ENCODE measurements at regions not wholly inside any gene's neighbourhood (a gene's known extent, or its start where the extent isn't known, plus 50 kb on each side); places are given as distances from the start of the nearest gene placed in this dataset.

GRCh38 chr10:60687679-60688078 lies 90.6 kb upstream of the CDK1 start:
- no peak overlapping the region for H2AFZ ChIP-seq (ENCODE audit: low read length)
- H3K27ac ChIP-seq (ENCODE audit: low read depth, low read length, poor library complexity, severe bottlenecking), result no peak overlapping the region
- no peaks in the 10 kb centered on the region for H3K9me2 ChIP-seq (ENCODE audit: low read depth, low read length)
- no peaks in the 10 kb centered on the region for H3K36me3 ChIP-seq (ENCODE audit: insufficient read depth, low read length)
- H3K4me2 ChIP-seq (ENCODE audit: low read length), result no peak overlapping the region
- no peaks in the 10 kb centered on the region for H3K4me1 ChIP-seq (ENCODE audit: insufficient read depth, low read length, severe bottlenecking)
- H3K9me3 ChIP-seq (ENCODE audit: low read length), result no peaks in the 10 kb centered on the region
- H4K20me1 ChIP-seq (ENCODE audit: insufficient read depth, low read length), result no peaks in the 10 kb centered on the region
- H3K4me3 ChIP-seq (ENCODE audit: low read depth, low read length, poor library complexity, severe bottlenecking), result no peak overlapping the region
- H3K9ac ChIP-seq (ENCODE audit: low read length), result no peak overlapping the region
- H3K27me3 ChIP-seq (ENCODE audit: insufficient read depth, low read length), result no peaks in the 10 kb centered on the region
- no peaks in the 10 kb centered on the region for H3F3A ChIP-seq (ENCODE audit: insufficient read depth, low read length)
- no peaks in the 10 kb centered on the region for H3K79me2 ChIP-seq (ENCODE audit: insufficient read depth, low read length)
- TF ChIP-seq CTCF (IDR thresholded peaks at IDR 0.05; ENCODE audit: low read length) (no peak), EZH2 (IDR thresholded peaks at IDR 0.05; ENCODE audit: borderline replicate concordance, low read length) (no peak)

DNA sequence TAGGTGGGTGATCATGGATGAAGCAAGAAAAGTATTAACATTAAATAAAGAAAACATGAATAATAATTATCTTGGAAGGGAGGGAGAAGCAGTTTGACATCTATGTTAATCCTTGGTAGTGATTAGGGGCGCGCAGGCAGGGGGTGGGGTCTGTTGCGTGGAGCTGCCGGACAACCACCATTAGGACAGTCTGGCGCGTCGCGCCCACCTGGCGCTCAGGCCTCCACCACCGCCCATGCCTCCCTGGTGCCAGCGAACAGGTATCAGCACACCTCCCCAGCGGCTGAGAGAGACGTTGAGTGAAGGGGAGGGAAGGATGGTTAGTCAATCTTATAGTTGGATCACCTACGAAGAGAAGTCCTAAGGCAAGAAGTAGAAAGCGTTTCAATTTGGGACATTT lies 94.2 kb upstream of the CDK1 start:
- Histone ChIP-seq H2AFZ (ENCODE audit: low read length) (no peak overlapping the region), H3K9me2 (ENCODE audit: low read depth, low read length) (no peaks in the 10 kb centered on the region), H3K27ac (ENCODE audit: low read depth, low read length, poor library complexity, severe bottlenecking) (no peak overlapping the region), H3F3A (ENCODE audit: insufficient read depth, low read length) (no peaks in the 10 kb centered on the region), H3K4me3 (ENCODE audit: low read depth, low read length, poor library complexity, severe bottlenecking) (no peak overlapping the region), H3K4me2 (ENCODE audit: low read length) (no peak overlapping the region), H3K79me2 (ENCODE audit: insufficient read depth, low read length) (no peaks in the 10 kb centered on the region), H3K4me1 (ENCODE audit: insufficient read depth, low read length, severe bottlenecking) (no peaks in the 10 kb centered on the region), H4K20me1 (ENCODE audit: insufficient read depth, low read length) (no peaks in the 10 kb centered on the region), H3K27me3 (ENCODE audit: insufficient read depth, low read length) (no peaks in the 10 kb centered on the region), H3K36me3 (ENCODE audit: insufficient read depth, low read length) (no peaks in the 10 kb centered on the region), H3K9me3 (ENCODE audit: low read length) (no peaks in the 10 kb centered on the region), H3K9ac (ENCODE audit: low read length) (no peak overlapping the region)
- no peak for TF ChIP-seq EZH2 (IDR thresholded peaks at IDR 0.05; ENCODE audit: borderline replicate concordance, low read length)
- TF ChIP-seq CTCF (IDR thresholded peaks at IDR 0.05; ENCODE audit: low read length), result no peak

DNA sequence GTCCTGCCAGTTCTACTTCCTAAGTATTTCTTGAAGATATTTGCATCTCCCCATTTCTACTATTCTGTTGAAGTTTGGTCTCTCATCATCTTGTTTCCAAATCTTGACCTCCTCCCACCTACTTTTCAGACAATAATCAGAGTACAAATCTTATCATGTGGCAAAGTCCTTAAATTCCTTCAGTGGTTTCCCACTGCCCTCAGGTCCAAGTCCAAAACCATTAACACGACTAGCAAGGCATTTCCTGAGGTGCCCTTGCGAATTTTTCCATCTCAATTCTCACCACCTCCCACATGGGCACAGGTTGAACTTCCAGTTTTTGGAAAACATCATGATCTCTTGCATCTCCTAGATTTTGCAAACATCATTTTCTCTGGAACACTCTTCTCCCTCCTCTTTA lies 97.2 kb upstream of the CDK1 start:
- TF ChIP-seq CTCF (IDR thresholded peaks at IDR 0.05; ENCODE audit: low read length) (no peak), EZH2 (IDR thresholded peaks at IDR 0.05; ENCODE audit: borderline replicate concordance, low read length) (no peak)
- Histone ChIP-seq H3K36me3 (ENCODE audit: insufficient read depth, low read length) (no peaks in the 10 kb centered on the region), H3K4me3 (ENCODE audit: low read depth, low read length, poor library complexity, severe bottlenecking) (no peak overlapping the region), H3K9ac (ENCODE audit: low read length) (no peak overlapping the region), H3K9me2 (ENCODE audit: low read depth, low read length) (no peaks in the 10 kb centered on the region), H3K4me2 (ENCODE audit: low read length) (no peak overlapping the region), H3K27ac (ENCODE audit: low read depth, low read length, poor library complexity, severe bottlenecking) (no peak overlapping the region), H3F3A (ENCODE audit: insufficient read depth, low read length) (no peaks in the 10 kb centered on the region), H3K9me3 (ENCODE audit: low read length) (no peaks in the 10 kb centered on the region), H4K20me1 (ENCODE audit: insufficient read depth, low read length) (no peaks in the 10 kb centered on the region), H3K27me3 (ENCODE audit: insufficient read depth, low read length) (no peaks in the 10 kb centered on the region), H3K4me1 (ENCODE audit: insufficient read depth, low read length, severe bottlenecking) (no peaks in the 10 kb centered on the region), H2AFZ (ENCODE audit: low read length) (no peak overlapping the region), H3K79me2 (ENCODE audit: insufficient read depth, low read length) (no peaks in the 10 kb centered on the region)
